Endothelial cell of umbilical vein (primary cell): ENCODE measurements at regions not wholly inside any gene's neighbourhood (a gene's known extent, or its start where the extent isn't known, plus 50 kb on each side); places are given as distances from the start of the nearest gene placed in this dataset.

Source experiments
- BruUV-seq: library from RNA; stranded (reverse); fragments of 400-500 nt; replicated peaks from 2 replicates; lab custom pipeline; 2021; lab: Mats Ljungman, UMichigan
- CTCF ChIA-PET: fragments of 300-600, 350-600 bp; sonication (Branson Sonifier 250); formaldehyde crosslinking; loops from one replicate; lab custom pipeline; 2021; ENCODE audit warnings: antibody characterized with exemption, inconsistent platforms; lab: Charles Lee
- POLR2A ChIA-PET: fragments of 300-600, 350-600 bp; sonication (Branson Sonifier 250); formaldehyde crosslinking; loops from one replicate; lab custom pipeline; 2021; ENCODE audit warnings: antibody characterized with exemption, inconsistent platforms; lab: Charles Lee
- DNase-seq: peaks from one replicate; pipeline ENCODE4 v3.0.0-alpha.2; 2011; ENCODE audit warnings: low read depth, low spot score
- FAIRE-seq: peaks from 2 replicates; lab custom pipeline; 2011; peaks lifted over from hg19 to GRCh38; lab: Jason Lieb, UNC
- H2AFZ ChIP-seq: 2 replicates; pipeline ENCODE4 v1.6.0; 2012; ENCODE audit warnings: low read depth, low read length, control low read depth, inconsistent platforms
- H3K27ac ChIP-seq: 2 replicates; pipeline ENCODE4 v1.5.1; 2011; ENCODE audit warnings: low read depth, mild to moderate bottlenecking, control low read depth, low read length, moderate library complexity; ENCODE audit not compliant: insufficient read depth
- H3K27me3 ChIP-seq, 2 experiments: 2 replicates each; pipeline versions ENCODE4 v1.6.0 to v1.6.1; 2011; ENCODE audit warnings: low read length in 2 of 2, mixed read lengths in 1 of 2; ENCODE audit not compliant: control insufficient read depth in 2 of 2, insufficient read depth in 2 of 2
- H3K36me3 ChIP-seq, 2 experiments: 2 replicates in 1 of 2; 3 replicates in 1 of 2; pipeline ENCODE4 v1.5.1; 2011; ENCODE audit warnings: low read length in 2 of 2, mild to moderate bottlenecking in 1 of 2, moderate library complexity in 1 of 2; ENCODE audit not compliant: control insufficient read depth in 2 of 2, insufficient read depth in 2 of 2; ENCODE audit errors: extremely low read depth in 1 of 2
- H3K4me1 ChIP-seq: 3 replicates; pipeline ENCODE4 v1.5.1; 2011; ENCODE audit warnings: mild to moderate bottlenecking, low read length; ENCODE audit not compliant: control insufficient read depth, insufficient read depth; ENCODE audit errors: extremely low read depth
- H3K4me2 ChIP-seq: 2 replicates; pipeline ENCODE4 v1.6.1; 2011; ENCODE audit warnings: low read length, control low read depth, mixed read lengths; ENCODE audit not compliant: insufficient read depth
- H3K4me3 ChIP-seq, 3 experiments: fragments of 200-600 bp in 1 of 3; sonication (generic), shearing (Covaris generic) in 1 of 3; replicated peaks in 1 of 3; 2 replicates each; pipeline ENCODE4 v1.5.1; 2011 to 2016; ENCODE audit warnings: control low read depth in 3 of 3, low read length in 3 of 3, mild to moderate bottlenecking in 2 of 3, inconsistent platforms in 1 of 3, low read depth in 1 of 3, moderate library complexity in 1 of 3; ENCODE audit not compliant: insufficient read depth in 1 of 3
- H3K79me2 ChIP-seq: 2 replicates; pipeline ENCODE4 v1.6.0; 2012; ENCODE audit warnings: low read length, inconsistent platforms; ENCODE audit not compliant: control insufficient read depth, insufficient read depth
- H3K9ac ChIP-seq: replicated peaks from 2 replicates; pipeline ENCODE3; 2011; ENCODE audit warnings: low read length, control low read depth; ENCODE audit not compliant: insufficient read depth; ENCODE audit errors: extremely low read depth
- H3K9me1 ChIP-seq: replicated peaks from 3 replicates; pipeline ENCODE4 v1.6.0; 2011; ENCODE audit warnings: mild to moderate bottlenecking, low read length; ENCODE audit not compliant: control insufficient read depth, insufficient read depth; ENCODE audit errors: extremely low read depth
- H3K9me3 ChIP-seq: replicated peaks from 2 replicates; pipeline ENCODE4 v1.5.1; 2012; ENCODE audit warnings: low read length, inconsistent platforms; ENCODE audit not compliant: control insufficient read depth, insufficient read depth
- H4K20me1 ChIP-seq: replicated peaks from 2 replicates; pipeline ENCODE3; 2011; ENCODE audit warnings: mild to moderate bottlenecking, low read length; ENCODE audit not compliant: control insufficient read depth, insufficient read depth; ENCODE audit errors: extremely low read depth
- EZH2 ChIP-seq: IDR thresholded peaks from 2 replicates; pipeline ENCODE4 v1.6.1; 2012; ENCODE audit warnings: borderline replicate concordance, low read depth, mild to moderate bottlenecking, moderate library complexity, low read length, inconsistent platforms; ENCODE audit not compliant: severe bottlenecking
- FOS ChIP-seq: IDR thresholded peaks from 2 replicates; pipeline ENCODE4 v1.6.1; 2011; ENCODE audit warnings: mild to moderate bottlenecking, low read length, moderate library complexity, borderline replicate concordance; ENCODE audit not compliant: insufficient read depth
- GATA2 ChIP-seq: IDR thresholded peaks from 2 replicates; pipeline ENCODE4 v1.7.0; 2011; ENCODE audit warnings: low read depth, mild to moderate bottlenecking, moderate library complexity, mixed read lengths, low read length; ENCODE audit not compliant: insufficient read length, insufficient read depth
- JUN ChIP-seq: IDR thresholded peaks from 2 replicates; pipeline ENCODE4 v1.6.1; 2011; ENCODE audit warnings: borderline replicate concordance, low read depth; ENCODE audit not compliant: insufficient read length, insufficient read depth
- MYC ChIP-seq: IDR thresholded peaks from one replicate; pipeline ENCODE4 v1.6.1; 2011; ENCODE audit warnings: mild to moderate bottlenecking, low read depth, low read length
- POLR2A ChIP-seq: IDR thresholded peaks from 2 replicates; pipeline ENCODE4 v1.6.1; 2012; ENCODE audit warnings: low read depth, mild to moderate bottlenecking, control low read depth, low read length
- POLR2AphosphoS5 ChIP-seq: IDR thresholded peaks from 2 replicates; pipeline ENCODE4 v1.6.1; 2012; ENCODE audit warnings: low read depth, mild to moderate bottlenecking, control low read depth, low read length, moderate library complexity; ENCODE audit not compliant: insufficient read depth
- dilution Hi-C: fragments of 300-500 bp; cut with MboI; formaldehyde crosslinking; loops from one replicate; pipeline ENCODE4 v1.15.0; 2019; ENCODE audit warnings: low sequenced_read_pairs; ENCODE audit not compliant: extremely low pct_ligation_motif_present
- intact Hi-C: fragments of 100-400 bp; cut with micrococcal nuclease; formaldehyde crosslinking; loops from one replicate; pipeline ENCODE4 v1.10.0; 2022
- TF ChIP-seq, protein P1 (sequence below), 2 donors: IDR thresholded peaks; 1 replicate in 1 of 2; 2 replicates in 1 of 2; pipeline ENCODE4 v1.5.1; 2011; ENCODE audit warnings: low read length in 2 of 2, mild to moderate bottlenecking in 2 of 2, moderate library complexity in 2 of 2, control low read depth in 1 of 2, inconsistent platforms in 1 of 2, low read depth in 1 of 2; ENCODE audit not compliant: insufficient read depth in 1 of 2; ENCODE audit errors: extremely low read depth in 1 of 2
- TF ChIP-seq, protein P2 (sequence below): IDR thresholded peaks from 2 replicates; pipeline ENCODE4 v1.6.1; 2011; ENCODE audit not compliant: insufficient read depth, insufficient read length

DNA sequence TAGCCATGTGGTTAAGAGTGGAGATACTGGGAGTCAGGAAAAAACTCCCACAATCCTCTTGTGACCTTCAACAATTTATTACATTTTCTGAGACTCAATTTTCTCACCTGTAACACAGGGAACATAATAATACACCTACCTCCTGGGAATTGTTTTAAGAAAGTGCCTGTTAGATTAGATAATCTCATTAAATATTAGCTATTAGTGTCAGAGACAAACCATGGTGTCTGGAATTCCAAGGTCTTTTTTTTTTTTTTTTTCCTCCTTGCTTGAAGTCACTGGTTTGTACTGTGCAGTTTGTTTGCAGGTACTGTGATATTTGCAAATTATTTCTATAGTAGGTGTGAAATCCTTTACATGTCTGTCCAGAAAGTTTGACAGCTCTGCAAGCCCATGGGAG is 806.1 kb downstream of the DNAJB9 start:
- ChIA-PET POLR2A (no interaction called here), CTCF (no interaction called here)
- Histone ChIP-seq H3K9ac (no peak overlapping the region), H3K79me2 (no peaks in the 10 kb centered on the region), H3K4me2 (no peak overlapping the region), H3K27me3 (no peaks in the 10 kb centered on the region), H3K27ac (no peak overlapping the region), H2AFZ (no peak overlapping the region), H4K20me1 (no peaks in the 10 kb centered on the region), H3K36me3 (no peaks in the 10 kb centered on the region), H3K4me1 (no peaks in the 10 kb centered on the region), H3K9me1 (no peaks in the 10 kb centered on the region), H3K4me3 (no peak overlapping the region), H3K9me3 (no peaks in the 10 kb centered on the region)
- no peak for TF ChIP-seq POLR2AphosphoS5
- no peak for TF ChIP-seq FOS
- no peak for TF ChIP-seq MYC
- TF ChIP-seq EZH2 = no peak
- TF ChIP-seq, protein P1, sequence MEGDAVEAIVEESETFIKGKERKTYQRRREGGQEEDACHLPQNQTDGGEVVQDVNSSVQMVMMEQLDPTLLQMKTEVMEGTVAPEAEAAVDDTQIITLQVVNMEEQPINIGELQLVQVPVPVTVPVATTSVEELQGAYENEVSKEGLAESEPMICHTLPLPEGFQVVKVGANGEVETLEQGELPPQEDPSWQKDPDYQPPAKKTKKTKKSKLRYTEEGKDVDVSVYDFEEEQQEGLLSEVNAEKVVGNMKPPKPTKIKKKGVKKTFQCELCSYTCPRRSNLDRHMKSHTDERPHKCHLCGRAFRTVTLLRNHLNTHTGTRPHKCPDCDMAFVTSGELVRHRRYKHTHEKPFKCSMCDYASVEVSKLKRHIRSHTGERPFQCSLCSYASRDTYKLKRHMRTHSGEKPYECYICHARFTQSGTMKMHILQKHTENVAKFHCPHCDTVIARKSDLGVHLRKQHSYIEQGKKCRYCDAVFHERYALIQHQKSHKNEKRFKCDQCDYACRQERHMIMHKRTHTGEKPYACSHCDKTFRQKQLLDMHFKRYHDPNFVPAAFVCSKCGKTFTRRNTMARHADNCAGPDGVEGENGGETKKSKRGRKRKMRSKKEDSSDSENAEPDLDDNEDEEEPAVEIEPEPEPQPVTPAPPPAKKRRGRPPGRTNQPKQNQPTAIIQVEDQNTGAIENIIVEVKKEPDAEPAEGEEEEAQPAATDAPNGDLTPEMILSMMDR (IDR thresholded peaks at IDR 0.05; ENCODE audit: extremely low read depth in 1 of 2, insufficient read depth in 1 of 2, low read depth in 1 of 2, low read length in 2 of 2) = no peak
- TF ChIP-seq JUN = no peak
- TF ChIP-seq GATA2 = no peak
- TF ChIP-seq, protein P2, sequence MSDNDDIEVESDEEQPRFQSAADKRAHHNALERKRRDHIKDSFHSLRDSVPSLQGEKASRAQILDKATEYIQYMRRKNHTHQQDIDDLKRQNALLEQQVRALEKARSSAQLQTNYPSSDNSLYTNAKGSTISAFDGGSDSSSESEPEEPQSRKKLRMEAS = no peak
- TF ChIP-seq POLR2A = no peak
- dilution Hi-C loops (no loop called here), intact Hi-C loops (no loop called here)
- DNase-seq (no peak), FAIRE-seq (no peak)
- no TSS peak for BruUV-seq
